MV-4-11 (cell line): ENCODE measurements at regions not wholly inside any gene's neighbourhood (a gene's known extent, or its start where the extent isn't known, plus 50 kb on each side); places are given as distances from the start of the nearest gene placed in this dataset.
"Not testable (repeated sequence)": the region's sequence is repeated elsewhere in the genome, so short reads cannot be mapped to it uniquely, and the experiment has no call there.

Experiments used
- DNase-seq: peaks from one replicate; lab custom pipeline; 2025; lab: John Stamatoyannopoulos, UW

GRCh38 chr4:24208691-24209090 lies 318.8 kb upstream of the PPARGC1A start:
- DNase-seq: no peak

DNA sequence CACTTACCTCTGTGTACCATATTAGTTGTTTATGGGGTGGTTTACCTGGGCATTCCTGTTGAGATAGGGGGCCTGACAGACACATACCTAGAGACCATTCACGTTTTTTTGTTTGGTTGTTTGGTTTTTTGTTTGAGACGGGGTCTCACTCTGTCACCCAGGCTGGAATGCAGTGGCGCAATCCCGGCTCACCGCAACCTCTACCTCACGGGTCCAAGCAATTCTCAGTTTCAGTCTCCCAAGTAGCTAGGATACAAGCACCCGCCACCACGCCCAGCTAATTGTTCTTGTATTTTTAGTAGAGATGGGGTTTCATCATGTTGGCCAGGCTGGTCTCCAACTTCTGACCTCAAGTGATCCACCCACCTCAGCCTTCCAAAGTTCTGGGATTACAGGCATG lies 314.9 kb upstream of the PPARGC1A start:
- peak; percentile 45 for DNase-seq

- peak; percentile 79 for DNase-seq
Measured at GRCh38 chr4:24203926-24204325, 314.1 kb upstream of the PPARGC1A start.

DNA sequence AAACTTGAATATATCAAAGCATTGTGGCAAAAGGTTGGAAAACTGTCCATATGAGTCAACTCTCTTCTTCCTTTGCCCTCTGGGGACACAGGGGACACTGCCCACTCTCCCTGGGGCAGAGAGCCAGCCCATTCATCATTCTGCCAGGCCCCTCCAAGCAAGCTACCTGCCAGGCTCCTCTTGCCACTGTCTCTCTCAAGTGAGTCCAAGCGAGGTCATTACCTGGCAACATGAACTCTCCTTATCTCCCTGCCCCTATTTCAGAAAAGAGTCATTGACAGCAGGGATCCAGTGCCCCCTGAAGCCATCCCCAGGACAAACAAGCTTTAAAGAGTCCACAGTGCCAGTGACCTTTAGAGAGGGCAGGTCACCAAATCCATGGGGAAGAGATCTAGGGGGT lies 312.7 kb upstream of the PPARGC1A start:
- no peak for DNase-seq

DNA sequence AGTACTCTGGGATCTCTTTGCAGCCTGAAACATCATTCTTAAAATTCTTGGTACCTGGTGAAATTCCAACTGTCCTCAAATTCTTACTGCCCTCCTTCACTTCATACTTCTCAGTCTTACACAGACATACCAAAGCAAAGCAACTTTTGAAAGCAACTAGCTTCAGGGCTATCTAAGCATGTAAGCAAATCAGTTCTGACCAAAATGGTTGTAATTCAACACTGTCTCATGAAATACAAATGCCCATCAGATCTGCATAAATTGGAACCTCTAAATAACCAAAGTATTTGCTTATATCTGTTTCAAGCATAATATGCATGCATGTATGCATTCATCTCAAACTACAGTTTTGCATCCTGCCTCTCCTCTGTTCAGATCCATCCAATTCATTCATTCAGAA lies 308.1 kb upstream of the PPARGC1A start:
- DNase-seq: no peak

GRCh38 chr4:24196785-24197184 lies 306.9 kb upstream of the PPARGC1A start:
- DNase-seq: no peak

GRCh38 chr4:24195991-24196736 lies 306.3 kb upstream of the PPARGC1A start:
- DNase-seq: no peak

DNA sequence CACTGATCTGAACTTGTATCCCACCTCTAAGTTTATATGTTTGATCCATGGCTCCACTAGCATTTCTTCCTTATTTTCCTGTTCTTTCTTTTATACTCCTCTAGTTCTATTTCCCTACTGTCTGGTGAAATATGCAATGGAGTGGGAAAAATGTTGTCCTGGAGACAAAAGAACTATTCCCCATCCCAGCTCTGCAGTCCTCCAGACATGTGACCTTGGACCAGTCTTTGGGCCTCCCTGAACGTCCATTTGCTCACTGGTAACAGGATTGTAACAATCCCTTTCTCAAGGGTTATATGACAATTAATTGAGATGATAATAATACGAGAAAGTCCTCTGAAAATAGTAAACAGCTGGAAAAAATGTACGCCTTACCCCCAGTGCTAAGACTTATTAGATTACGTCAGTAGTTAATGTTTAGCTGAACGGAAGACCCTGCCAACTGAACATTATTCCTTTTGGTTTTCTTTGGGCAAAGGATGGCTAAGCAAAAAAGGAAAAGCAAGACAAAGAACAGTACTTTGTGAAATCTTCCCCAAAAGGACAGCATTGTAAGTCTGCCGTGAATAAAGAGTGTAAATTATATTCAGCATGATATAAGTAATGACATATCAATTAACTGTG lies 302.3 kb upstream of the PPARGC1A start:
- no peak for DNase-seq

- DNase-seq: no peak
Measured at GRCh38 chr4:24190761-24191695, 301.2 kb upstream of the PPARGC1A start.

GRCh38 chr4:24188459-24188858 lies 298.6 kb upstream of the PPARGC1A start:
- no peak for DNase-seq

DNA sequence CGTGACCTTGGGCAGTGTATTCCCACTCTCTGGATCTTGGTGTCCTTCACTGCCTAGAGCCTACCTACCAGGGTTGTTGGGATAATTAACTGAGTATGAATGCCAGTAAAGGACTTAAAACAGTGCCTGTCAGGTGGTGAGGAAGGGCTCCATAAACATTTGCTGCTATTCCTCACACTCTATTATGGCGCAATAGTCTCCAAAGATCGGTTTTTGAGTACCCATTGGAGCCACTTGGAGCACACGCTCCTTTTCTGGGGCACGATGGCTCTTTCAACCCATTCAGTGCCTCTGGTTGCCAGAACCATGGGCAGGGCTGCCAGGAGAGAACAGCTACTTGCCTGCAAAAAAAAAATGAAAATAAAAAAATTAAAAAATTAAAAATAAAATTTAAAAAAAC lies 296.6 kb upstream of the PPARGC1A start:
- DNase-seq: no peak

DNA sequence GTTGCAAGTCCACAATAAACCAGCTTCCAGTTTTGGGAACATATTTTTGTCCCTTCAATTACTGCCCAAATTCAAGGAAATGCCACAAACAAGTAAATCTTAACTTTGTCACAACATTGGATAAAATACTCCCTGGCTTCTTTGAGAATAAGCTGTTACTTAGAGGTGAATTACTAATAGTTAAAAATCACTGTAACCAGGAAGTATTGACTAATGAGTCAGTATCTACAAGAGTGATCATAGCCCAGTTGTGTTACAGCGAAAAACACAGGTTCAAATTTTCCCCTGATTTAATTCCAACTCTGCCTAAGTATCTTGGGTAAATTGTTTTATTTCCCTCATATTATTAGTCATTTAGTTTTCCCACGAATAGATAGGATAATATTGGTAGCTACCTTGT lies 291.2 kb upstream of the PPARGC1A start:
- no peak for DNase-seq

DNA sequence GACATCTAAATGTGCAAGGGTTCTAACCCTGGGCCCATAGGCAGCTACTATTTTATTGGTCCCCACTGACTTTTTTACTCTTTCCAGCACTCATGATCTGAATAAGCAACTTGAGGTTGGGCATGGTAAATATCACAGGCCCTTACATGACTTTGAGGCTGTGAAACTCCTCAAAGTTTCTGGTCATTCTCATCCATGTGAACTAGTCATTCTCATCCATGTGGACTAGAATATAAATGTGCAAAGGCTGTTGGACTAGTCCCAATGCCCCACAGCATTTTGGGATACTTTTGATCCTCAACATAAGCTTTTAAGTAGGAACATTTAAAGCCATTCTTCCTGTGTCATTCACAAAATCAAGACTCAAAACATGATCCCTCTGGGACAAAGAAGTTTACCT lies 290.7 kb upstream of the PPARGC1A start:
- DNase-seq: no peak

- DNase-seq: no peak
Measured at GRCh38 chr4:24179201-24179840, 289.5 kb upstream of the PPARGC1A start.

DNA sequence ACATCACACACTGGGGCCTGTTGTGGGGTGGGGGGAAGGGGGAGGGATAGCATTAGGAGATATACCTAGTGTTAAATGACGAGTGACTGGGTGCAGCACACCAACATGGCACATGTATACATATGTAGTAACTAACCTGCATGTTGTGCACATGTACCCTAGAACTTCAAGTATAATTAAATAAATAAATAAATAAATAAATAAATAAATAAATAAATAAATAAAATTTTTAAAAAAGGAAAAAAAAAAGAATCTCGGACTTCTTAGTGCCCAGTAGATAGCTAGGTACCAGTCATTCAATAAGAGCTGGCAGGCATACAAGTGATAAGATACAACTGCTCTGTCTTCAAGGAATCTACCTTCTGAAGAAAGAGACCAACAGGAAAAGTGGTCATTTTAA lies 287.6 kb upstream of the PPARGC1A start:
- not testable (repeated sequence) for DNase-seq

GRCh38 chr4:24175707-24176106 lies 285.9 kb upstream of the PPARGC1A start:
- no peak for DNase-seq

GRCh38 chr4:24174602-24175001 lies 284.8 kb upstream of the PPARGC1A start:
- no peak for DNase-seq

GRCh38 chr4:24172406-24172805 lies 282.6 kb upstream of the PPARGC1A start:
- DNase-seq: no peak

DNA sequence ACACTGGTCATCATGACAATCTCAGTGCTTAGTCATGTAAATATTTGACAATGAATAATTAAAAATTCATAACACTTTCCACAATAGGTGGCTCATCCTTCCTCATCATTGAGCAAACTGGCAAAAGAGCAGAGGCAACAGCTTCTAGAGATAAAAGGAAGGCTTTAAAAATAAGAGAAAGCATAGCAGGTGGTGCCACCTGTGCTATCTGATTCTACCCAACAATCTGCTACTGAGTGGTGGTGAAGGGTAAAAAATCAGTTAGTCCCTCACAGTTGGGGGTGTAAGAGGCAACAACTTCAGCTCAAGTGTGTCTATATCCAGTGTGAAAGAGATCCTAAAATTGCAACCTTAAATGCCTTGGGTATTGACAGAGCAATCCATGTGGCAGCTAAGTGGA lies 280.1 kb upstream of the PPARGC1A start:
- no peak for DNase-seq

- DNase-seq: no peak
Measured at GRCh38 chr4:24168658-24169057, 278.8 kb upstream of the PPARGC1A start.

- DNase-seq: no peak
Measured at GRCh38 chr4:24166501-24166900, 276.7 kb upstream of the PPARGC1A start.

GRCh38 chr4:24164797-24165196 lies 274.9 kb upstream of the PPARGC1A start:
- DNase-seq: no peak
